HCEC 1CT (cell line): ENCODE measurements at regions not wholly inside any gene's neighbourhood (a gene's known extent, or its start where the extent isn't known, plus 50 kb on each side); places are given as distances from the start of the nearest gene placed in this dataset.
"Not testable (repeated sequence)": the region's sequence is repeated elsewhere in the genome, so short reads cannot be mapped to it uniquely, and the experiment has no call there.

Source experiments
- DNase-seq: peaks from one replicate; pipeline ENCODE4 v3.0.0-alpha.2; 2017

DNA sequence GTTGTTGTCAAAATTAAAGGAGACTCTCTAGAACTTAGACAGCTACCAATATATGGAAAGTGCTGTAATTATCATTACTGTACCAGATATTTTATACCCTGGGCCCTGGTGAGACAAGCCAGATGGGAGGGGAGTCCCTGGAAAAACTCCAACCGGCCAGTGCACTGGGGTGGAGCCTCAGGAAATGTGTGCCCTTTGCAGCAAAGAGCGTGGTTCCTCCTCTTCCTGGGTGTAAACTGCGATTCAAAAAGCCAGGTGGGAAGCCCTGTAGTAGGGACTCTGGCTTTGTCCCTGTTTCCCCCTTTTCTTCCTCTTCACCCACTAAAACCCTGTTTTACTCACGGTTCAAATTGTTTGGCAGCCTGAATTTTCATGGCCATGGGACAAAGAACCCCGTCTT lies 812.3 kb downstream of the PLA2G4A start:
- no peak for DNase-seq

GRCh38 chr1:187641463-187641862 lies 812.7 kb downstream of the PLA2G4A start:
- no peak for DNase-seq

GRCh38 chr1:187641907-187642306 lies 813.2 kb downstream of the PLA2G4A start:
- DNase-seq, result no peak

GRCh38 chr1:187645651-187646050 lies 816.9 kb downstream of the PLA2G4A start:
- no peak for DNase-seq

DNA sequence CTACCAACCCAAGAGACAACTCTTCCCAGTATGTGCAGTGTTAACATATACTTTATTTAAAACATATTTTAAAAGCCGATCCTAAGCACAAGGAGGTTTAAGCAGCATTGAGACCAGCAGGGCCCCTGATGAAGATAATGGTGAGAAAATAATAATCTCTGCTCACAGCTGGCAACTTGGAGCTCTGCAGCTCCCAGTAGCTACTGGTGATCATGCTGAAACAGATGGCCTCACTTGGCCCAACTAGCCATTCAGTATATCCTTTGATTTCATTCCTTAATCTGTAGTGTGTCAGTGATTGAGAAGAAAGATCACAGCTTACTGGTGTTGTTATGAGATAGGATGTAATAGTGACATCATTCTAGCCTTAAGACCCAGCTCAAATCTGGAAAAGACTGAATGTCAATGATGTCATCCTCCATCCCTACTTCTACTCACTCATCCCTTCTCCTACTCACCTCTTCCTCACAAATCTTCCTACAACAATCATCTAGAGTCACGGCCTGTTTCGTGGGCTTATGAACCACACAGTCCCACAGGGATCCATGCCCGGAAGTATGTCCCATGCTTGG lies 817.9 kb downstream of the PLA2G4A start:
- no peak for DNase-seq

GRCh38 chr1:187648091-187648490 lies 819.3 kb downstream of the PLA2G4A start:
- no peak for DNase-seq

GRCh38 chr1:187654635-187655034 lies 825.9 kb downstream of the PLA2G4A start:
- no peak for DNase-seq

DNA sequence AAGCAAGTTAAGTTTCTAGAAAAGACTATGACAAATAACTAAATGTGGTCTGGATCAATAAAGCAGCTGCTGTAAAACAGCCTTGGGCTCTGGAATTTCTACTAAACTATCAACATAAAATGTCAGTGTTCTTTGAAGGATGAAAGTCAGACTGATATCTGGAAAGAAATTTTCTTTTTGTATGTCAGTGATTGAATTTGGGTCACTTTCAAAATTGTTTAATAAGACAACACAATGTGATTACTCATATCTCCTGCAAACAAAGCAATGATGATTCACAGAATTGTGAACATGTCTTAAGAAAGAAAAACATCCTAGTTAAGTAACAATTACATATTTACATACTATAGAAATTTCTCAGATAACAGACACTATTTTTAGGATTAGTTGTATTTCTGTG lies 826.4 kb downstream of the PLA2G4A start:
- DNase-seq, result peak; percentile 75

- no peak for DNase-seq
Measured at GRCh38 chr1:187665483-187665882, 836.7 kb downstream of the PLA2G4A start.

DNA sequence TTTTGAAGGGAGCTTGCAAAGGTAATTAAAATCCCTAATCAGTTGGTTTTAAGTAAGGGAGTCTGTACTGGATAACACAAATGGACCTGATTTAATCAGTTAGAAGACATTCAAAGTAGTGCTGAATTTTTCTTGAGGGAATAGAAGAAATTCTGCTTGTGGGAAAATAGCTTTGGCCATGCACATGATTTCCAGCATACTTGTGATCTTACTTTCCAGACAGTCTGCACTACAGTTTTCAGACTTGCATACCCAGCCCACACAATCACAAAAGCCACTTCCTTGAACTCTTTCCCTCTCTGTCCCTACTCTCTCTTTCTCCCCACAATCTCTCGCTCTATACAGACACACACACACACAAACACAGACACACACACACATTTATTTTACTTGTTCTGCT lies 852.1 kb downstream of the PLA2G4A start:
- peak; percentile 35 for DNase-seq

DNA sequence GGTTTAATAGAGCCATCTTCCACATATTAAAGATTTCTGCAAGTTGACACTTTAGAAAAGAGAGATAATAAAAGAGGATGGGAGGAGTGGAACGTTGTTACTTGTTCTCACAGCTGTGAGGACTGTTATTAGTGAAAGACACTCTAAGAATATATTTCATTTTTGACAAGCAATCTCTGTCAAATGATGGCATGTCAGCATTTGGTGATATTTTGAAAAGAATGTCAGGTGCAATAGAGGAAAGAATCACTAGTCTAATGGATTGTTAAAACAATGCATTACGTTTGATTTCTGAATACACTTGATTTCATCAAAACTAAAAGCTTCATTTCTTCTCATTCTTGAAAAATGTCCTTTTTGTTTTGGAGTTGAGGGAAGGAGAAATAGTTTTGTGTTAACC lies 853.4 kb downstream of the PLA2G4A start:
- DNase-seq, result no peak

- DNase-seq, result peak; percentile 85
Measured at GRCh38 chr1:187685333-187685732, 856.6 kb downstream of the PLA2G4A start.

GRCh38 chr1:187689129-187689528 lies 860.4 kb downstream of the PLA2G4A start:
- DNase-seq, result no peak

GRCh38 chr1:187691439-187691838 lies 862.7 kb downstream of the PLA2G4A start:
- DNase-seq, result peak; percentile 96

DNA sequence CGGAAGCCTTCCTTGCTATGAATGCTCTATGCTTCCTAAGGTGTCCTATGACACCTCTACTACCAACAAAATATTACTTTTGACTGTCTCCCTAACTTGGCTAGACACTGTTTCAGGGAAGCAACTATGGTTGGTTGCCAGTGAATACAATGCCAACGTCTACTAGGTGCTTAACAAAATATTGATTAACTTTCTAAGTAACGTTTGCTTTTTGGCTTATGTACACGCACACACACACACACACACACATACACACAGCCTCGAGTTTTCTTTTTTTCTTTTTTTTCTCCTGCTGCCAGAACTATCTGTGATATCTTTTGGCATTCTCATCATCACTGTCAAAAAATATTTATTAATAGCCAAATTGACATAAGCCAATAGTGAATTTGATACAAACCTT lies 864.0 kb downstream of the PLA2G4A start:
- DNase-seq, result no peak

- DNase-seq, result no peak
Measured at GRCh38 chr1:187696073-187696472, 867.3 kb downstream of the PLA2G4A start.

DNA sequence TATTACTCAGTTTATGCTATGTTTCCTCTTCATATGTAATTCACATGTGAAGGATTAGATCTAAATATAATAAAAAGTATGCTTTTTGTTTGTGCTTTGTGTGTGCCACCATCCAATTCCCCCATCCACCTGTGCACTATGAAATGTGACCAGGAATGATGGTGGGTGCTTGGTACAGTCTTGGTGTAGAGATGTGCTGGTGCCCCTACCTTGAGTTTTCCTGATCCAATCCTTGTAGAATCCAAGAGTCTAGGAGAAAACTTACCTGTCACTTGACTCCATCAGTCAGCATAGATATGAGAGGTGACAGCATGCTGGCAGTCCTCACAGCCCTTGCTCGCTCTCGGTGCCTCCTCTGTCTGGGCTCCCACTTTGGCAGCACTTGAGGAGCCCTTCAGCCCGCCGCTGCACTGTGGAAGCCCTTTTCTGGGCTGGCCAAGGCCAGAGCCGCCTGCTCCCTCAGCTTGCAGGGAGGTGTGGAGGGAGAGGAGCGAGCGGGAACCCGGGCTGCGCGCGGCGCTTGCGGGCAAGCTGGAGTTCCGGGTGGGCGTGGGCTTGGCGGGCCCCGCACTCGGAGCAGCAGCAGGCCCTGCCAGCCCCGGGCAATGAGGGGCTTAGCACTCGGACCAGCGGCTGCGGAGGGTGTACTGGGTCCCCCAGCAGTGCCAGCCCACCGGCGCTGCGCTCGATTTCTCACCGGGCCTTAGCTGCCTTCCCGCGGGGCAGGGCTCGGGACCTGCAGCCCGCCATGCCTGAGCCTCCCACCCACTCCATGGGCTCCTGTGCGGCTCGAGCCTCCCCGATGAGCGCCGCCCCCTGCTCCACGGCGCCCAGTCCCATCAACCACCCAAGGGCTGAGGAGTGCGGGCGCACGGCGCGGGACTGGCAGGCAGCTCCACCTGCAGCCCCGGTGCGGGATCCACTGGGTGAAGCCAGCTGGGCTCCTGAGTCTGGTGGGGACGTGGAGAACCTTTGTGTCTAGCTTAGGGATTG lies 874.7 kb downstream of the PLA2G4A start:
- not testable (repeated sequence) for DNase-seq

DNA sequence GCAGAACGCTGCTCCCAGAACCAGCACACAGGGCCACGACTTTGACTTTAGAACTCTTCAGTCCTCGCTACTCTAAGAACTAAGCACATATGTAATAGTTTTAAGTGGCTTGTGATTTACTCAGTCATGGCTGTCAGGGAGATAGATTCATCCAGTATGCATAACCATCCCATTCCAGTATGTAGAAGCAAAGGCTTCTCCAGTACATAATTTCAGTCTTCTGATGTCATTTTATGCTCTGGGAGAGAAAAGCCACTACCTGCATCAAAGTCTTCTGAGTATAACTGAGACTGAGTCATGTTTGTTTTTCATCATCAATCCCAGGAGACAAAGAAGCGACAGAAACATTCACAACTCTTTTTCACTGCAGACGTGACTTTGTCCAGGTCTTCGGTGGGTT lies 885.7 kb downstream of the PLA2G4A start:
- DNase-seq, result no peak

GRCh38 chr1:187715483-187715882 lies 886.7 kb downstream of the PLA2G4A start:
- no peak for DNase-seq

DNA sequence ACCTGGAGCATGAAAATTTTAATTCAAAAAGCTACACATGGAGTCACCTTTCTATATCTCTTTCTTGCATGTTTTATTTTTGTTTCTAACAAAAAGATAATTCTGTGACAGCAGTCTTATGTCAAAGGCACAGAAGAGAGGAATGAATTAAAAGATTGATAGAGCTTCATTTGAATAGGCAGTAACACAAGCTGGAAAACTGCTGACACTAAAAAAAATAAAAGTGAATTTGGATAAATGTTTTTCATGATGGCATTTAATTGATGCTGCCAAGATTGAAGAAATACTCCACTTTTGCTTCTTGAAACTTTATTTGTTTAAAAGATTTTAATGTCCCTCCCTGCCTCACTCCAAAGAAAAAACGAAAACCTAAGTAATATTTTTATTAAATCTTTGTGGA lies 887.4 kb downstream of the PLA2G4A start:
- DNase-seq, result no peak

DNA sequence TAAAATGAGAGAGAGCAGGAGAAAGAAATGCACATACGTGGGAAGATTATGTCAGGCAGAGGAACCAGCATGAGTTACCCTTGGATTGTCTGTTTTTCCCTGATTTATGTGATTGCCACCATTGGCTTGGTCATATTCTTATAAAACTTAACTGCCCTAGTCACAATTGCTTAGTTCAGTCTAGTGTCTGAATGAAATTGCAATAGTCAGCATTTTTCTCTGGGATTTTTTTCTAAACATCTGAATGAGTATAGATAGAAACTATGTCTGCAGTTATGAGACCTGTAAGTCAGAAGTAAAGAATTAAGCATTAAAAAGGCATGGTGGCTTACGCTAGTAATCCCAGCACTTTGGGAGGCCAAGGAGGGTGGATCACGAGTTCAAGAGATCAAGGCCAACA lies 889.8 kb downstream of the PLA2G4A start:
- no peak for DNase-seq

DNA sequence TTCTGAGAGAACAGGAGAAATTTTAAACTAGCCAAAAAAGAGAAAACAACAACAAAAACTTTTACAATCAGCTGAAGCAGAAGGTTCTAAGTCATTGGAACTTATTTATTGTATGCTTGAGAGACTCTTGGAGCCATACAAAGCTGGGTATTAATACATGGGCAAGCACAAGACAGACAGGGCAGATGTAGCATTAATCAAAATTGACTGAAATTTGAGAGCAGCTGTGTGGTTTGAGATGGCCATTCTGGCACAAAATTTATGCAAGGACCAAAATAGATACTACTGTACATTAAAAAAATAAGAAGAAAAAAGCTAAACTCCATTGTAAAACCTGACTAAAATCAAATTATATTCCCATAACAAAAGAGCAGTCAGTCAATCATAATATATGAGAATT lies 892.5 kb downstream of the PLA2G4A start:
- no peak for DNase-seq

- no peak for DNase-seq
Measured at GRCh38 chr1:187725216-187725615, 896.5 kb downstream of the PLA2G4A start.

- DNase-seq, result no peak
Measured at GRCh38 chr1:187733232-187733631, 904.5 kb downstream of the PLA2G4A start.
